ENCODE measurements at regions not wholly inside any gene's neighbourhood (a gene's known extent, or its start where the extent isn't known, plus 50 kb on each side); places are given as distances from the start of the nearest gene placed in this dataset.

DNA sequence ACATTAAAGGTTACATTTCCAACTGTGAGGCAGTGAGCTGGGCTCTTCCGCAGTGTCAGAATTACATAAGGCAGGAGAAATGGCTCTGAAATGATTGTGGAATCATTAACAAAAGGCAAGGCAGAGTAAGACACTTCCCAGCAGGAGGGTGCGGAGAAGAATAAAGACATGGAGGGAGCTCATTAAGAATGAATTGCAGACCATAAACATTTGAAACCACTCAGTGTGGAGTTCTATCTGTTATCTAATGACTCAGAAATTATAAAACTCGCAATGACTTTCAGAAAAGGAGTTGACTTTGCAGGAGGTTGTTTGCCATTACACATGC, 77.0 kb downstream of the SMIM21 start:
- TF ChIP-seq, protein P1, sequence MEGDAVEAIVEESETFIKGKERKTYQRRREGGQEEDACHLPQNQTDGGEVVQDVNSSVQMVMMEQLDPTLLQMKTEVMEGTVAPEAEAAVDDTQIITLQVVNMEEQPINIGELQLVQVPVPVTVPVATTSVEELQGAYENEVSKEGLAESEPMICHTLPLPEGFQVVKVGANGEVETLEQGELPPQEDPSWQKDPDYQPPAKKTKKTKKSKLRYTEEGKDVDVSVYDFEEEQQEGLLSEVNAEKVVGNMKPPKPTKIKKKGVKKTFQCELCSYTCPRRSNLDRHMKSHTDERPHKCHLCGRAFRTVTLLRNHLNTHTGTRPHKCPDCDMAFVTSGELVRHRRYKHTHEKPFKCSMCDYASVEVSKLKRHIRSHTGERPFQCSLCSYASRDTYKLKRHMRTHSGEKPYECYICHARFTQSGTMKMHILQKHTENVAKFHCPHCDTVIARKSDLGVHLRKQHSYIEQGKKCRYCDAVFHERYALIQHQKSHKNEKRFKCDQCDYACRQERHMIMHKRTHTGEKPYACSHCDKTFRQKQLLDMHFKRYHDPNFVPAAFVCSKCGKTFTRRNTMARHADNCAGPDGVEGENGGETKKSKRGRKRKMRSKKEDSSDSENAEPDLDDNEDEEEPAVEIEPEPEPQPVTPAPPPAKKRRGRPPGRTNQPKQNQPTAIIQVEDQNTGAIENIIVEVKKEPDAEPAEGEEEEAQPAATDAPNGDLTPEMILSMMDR (IDR thresholded peaks at IDR 0.05): no peak
- TF ChIP-seq POLR2A (IDR thresholded peaks at IDR 0.05): no peak

Measured in breast epithelium (tissue), 3 donors.